Lower leg skin (tissue), 3 donors: ENCODE measurements at regions not wholly inside any gene's neighbourhood (a gene's known extent, or its start where the extent isn't known, plus 50 kb on each side); places are given as distances from the start of the nearest gene placed in this dataset.

Source experiments
- CTCF ChIP-seq, 3 donors: fragments of 450-650 bp; IDR thresholded peaks; one replicate each; pipeline ENCODE4 v1.5.1; 2016; ENCODE audit warnings: antibody characterized with exemption in 3 of 3, mild to moderate bottlenecking in 3 of 3, moderate library complexity in 2 of 3
- POLR2A ChIP-seq, 2 donors: fragments of 450-650 bp; IDR thresholded peaks; one replicate each; pipeline ENCODE4 v1.6.1; 2016 to 2017; ENCODE audit warnings: antibody characterized with exemption in 2 of 2, mild to moderate bottlenecking in 1 of 2, moderate library complexity in 1 of 2

GRCh38 chr9:84615544-84615943 lies 54.0 kb upstream of the NTRK2 start:
- TF ChIP-seq CTCF (IDR thresholded peaks at IDR 0.05) = no peak
- TF ChIP-seq POLR2A (IDR thresholded peaks at IDR 0.05) = no peak
